GM19467 (cell line): ENCODE measurements at regions not wholly inside any gene's neighbourhood (a gene's known extent, or its start where the extent isn't known, plus 50 kb on each side); places are given as distances from the start of the nearest gene placed in this dataset.

Source experiments
- ATAC-seq: cut with Tn5 transposase; IDR thresholded peaks from one replicate; pipeline ENCODE4 v1.9.1; 2021; ENCODE audit warnings: mild to moderate bottlenecking, moderate library complexity; ENCODE audit not compliant: unreplicated experiment

DNA sequence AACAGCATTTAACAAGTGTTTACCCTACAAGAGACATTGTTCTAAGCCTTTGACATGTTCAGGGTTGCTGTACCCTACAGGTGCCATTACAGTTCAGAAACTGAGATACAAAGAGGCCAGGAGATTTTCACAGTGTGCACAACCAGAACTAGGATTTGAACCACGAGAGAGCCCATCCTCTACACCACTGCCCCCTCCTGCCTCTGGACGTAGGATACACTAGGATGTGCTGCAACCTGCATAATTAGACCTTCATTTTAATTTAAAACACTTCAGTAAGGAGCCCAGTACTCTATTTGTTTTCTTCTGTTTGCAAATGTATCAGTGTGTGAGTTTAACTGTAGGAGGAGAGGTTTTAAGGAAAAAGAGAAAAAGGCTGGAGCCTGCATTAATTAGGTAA, 123.1 kb upstream of the RARB start:
- no peak for ATAC-seq

DNA sequence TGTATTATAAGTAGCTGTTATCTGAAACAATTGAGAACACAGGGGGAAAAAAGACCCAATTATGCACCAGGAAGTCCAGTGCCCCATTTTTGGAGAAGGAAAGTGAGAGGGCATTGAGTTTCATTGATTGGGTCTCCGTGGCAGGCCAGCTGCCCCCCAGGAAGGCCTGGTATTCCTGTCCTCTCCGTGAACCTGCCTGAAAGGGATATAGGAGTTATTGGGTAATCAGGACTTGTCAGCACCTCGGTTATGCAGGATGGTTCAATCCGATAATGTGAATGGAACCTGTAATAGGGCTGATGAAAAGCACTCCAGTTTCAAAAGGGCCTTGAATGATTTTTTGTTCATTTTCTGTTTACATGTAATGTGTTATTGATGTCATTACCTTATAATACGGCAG, 122.0 kb upstream of the RARB start:
- ATAC-seq = no peak

DNA sequence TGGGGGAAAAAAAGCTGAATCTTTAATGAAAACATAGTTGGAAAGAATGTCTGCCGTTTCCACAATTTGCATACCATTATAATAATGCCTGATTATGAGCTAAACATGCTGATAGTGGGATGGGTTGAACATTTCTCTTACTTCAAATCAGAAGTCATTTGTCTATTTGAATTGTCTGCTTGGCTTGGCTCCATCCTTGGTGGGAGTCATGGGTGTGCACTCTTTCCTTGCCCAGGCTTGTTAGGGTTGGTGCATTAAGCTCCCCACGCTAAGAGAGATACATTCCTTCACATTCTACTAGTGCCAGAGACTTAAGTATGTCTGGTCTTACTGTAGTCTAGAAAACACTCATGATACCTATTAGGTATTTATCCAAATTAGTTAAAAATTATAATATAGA, 121.4 kb upstream of the RARB start:
- ATAC-seq = no peak

DNA sequence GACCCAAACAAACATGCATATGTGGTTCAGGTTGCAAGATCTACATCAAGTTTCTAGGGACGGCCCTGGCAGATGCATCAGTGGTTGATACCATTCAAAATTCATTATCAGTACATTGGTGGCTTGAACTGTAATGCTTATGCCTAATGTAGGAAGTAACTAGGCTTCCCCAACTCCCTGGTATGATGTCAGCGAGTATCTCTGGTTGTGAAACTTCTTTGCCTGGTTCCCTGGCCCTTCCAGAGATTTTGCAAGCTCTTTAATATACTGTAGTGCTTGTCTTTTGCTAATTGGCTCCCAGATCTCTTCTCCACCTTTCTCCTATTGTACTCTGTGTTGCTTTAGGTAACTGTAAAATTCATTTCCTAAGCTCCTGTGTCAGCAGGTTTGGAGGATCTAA, 114.8 kb upstream of the RARB start:
- ATAC-seq = no peak

DNA sequence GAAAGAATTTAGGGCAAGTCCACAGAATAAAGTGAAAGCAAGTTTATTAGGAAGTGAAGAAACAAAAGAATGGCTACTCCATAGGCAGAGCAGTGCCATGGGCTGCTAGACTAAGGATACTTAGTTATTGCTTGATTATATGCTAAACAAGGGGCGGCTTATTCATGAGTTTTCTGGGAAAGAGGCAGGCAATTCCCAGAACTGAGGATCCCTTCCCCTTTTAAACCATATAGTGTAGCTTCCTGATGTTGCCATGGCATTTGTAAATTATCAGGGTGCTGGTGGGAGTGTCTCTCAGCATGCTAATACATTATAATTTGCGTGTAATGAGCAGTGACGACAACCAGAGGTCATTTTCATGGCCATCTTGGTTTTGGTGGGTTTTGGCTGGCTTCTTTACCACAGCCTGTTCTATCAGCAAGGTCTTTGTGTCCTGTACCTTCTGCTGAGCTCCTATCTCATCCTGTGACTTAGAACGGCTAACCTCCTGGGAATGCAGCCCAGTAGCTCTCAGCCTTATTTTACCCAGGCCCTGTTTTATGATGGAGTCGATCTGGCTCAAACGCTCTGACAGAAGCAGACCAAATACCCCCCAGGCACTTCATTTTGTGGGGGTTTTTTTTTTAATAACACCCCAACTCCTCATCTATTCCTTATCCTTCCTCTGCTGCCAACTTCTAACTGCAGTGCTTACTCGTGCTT, 103.0 kb upstream of the RARB start:
- no peak for ATAC-seq

DNA sequence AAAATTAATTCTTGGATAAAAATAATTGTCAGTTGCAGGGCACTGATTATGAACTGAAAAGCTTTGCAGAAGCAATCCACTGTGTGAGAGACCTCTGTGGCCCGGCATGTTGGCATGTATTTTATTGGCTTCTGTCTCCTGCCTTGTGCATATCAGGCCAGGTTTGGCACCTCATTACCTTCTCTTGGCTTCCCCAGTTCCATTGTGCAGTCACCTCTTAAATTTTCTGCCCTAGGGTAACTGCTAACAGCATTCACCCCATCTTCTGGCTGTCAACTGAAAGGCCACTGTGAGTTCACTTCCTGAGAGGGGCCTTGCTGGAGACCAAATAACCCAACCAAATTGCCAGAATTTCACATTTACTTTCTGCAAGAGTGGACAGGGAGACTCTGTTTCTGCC, 92.7 kb upstream of the RARB start:
- no peak for ATAC-seq

DNA sequence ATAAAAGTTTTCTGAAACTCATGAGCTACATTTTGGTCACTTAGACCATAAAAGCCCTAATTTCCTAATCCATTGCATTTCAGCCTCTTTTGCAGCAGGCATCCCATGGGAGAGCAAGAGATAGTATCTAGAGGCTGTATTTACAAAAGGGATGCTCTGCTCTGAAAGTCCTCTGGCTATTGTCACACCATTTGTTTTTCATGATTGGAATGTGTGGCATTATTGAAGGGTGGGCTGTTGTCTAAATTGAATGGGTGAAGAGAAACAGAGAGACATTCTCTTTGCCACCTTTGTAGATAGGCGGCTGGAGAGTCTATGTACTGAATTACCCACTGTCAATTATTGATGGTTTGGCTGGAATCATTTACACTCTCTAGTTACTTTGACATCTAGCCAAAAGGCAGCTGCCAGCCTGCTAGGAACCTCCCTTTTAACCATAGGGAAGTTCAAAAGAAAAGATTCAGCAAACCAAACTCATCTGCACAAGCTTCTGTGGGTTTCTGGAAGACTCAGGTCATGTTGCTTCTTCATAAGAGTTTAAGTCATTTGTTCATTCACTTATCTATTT, 89.8 kb upstream of the RARB start:
- ATAC-seq = no peak

DNA sequence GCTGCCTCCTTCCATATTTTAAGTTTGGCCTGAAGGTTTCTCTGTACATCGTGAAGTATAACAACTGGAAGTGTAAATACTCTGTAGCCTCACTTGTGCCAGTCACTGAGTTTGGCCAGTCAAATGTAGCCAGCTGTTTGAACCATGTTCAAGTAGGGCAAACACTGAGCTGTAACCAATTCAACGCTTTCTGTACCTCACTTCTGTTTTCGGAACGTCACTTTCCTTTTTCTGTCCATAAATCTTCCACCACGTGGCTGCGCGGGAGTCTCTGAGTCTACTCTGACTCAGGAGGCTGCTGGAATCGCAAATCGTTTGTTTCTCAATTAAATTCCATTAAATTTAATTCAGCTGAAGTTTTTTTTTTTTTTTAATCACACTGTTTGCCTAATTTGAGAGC, 88.8 kb upstream of the RARB start:
- no peak for ATAC-seq

DNA sequence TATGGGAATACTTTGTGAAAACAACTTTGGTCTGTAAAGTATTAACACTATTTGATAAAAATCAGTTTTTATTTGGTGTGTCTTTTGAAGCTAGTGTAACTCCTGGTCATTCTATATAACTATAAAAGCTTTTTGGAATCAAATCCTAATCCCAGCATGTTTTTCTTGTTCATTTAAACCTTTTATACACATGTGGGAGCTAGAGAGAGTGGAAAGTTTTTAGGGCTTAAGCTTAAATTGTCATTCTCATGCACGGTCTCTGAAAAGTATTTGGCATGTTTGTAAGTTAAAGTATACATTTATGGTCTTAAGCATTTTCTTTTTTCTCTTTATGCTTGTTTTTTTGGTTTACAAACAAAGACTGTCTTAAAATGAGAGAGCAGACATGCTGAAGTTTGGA, 83.4 kb upstream of the RARB start:
- no peak for ATAC-seq

DNA sequence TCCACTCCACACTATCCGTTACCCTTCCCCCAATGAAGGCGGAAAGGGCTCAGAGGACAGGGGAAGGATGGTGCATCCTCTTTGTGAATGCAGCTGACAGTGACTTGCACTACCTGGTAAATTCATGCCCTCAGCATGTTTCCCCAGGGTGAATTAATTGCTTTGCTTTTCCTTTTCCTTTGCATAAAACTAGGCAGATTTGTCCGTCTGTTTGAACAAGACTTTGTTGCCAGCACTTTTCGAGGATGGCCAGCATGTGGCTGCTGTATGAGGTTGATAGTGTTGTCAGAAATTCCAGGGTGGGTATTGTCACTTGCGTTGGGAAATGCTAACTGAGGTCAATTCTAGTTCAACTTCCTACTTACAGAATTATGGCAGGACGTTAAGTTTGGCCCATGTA, 79.0 kb upstream of the RARB start:
- ATAC-seq = no peak

DNA sequence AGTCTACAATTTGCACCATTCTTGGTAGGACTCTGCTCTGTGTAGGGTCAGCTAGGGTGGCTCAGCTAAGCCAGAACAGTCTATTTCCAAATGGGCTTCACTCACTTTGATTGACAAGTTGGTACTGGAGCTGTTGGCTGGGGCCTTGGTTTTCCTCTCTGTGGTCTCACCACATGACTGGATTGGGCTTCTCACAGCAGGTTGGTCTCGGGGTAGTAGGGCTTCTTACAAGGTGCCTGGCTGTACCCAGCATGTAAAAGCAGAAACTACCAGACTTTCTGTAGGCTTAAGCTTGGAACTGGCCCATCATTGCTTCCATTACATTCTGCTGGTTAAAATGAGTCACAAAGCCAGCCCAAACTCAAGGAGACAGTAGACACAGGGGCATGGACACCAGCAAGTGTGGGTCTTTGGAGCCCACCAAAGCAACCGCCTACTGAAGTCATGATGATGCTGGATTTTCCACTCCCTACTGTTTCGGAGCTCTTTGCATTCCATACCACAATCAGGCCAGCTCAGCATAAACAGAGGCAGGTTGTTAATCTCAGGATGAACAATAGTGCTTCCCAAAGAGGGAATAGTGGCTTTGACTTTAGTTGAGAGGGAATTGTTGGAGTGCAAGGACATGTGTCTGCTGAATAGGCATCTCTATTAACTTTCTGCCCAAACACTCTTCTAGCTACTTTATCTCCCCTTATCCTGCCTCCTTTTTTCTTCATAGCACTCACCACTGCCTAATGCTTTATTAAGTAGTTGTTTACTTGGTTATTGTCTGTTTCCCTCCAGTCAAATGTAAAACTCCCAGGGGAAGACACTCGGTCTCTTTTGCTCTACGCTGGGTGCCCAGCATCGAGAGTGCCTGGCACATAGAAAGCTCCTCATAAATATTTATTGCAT, 78.0 kb upstream of the RARB start:
- no peak for ATAC-seq

DNA sequence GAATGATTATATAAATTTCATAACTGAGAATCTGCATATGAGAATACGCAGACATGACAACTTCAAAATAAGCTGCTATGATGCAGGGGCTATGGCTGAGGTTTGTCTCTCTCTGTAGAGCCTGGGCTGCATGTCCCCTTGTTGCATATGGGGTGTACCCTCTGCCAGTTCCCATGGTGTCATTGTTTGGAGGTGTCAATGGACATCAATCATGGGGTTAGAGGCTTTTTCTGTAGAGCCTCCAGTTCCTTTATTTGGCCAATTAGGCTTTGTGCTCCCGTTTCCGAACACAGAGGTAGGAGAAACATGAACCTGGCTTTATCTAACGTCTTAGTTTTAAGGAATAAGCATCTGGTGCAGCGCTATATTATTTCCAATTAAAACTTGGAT, 77.3 kb upstream of the RARB start:
- no peak for ATAC-seq

DNA sequence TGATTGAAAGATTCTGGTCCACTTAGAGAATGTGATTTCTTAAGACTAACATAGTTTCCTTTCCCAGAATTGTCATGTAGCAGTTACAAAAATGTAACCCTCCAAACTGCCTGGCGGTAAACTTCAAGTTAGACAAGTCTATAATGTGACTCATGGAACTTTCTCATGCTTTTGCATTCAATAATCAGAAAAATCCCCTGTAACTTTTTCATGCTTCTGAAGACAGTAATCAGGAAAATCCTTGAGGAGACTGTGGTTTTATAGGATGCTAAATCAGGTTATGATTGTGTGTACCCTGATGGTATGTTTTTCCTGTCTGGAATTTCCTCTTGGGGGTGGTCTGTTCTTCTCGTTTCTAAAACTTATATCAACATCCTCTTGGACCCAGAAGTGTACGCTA, 74.0 kb upstream of the RARB start:
- no peak for ATAC-seq

DNA sequence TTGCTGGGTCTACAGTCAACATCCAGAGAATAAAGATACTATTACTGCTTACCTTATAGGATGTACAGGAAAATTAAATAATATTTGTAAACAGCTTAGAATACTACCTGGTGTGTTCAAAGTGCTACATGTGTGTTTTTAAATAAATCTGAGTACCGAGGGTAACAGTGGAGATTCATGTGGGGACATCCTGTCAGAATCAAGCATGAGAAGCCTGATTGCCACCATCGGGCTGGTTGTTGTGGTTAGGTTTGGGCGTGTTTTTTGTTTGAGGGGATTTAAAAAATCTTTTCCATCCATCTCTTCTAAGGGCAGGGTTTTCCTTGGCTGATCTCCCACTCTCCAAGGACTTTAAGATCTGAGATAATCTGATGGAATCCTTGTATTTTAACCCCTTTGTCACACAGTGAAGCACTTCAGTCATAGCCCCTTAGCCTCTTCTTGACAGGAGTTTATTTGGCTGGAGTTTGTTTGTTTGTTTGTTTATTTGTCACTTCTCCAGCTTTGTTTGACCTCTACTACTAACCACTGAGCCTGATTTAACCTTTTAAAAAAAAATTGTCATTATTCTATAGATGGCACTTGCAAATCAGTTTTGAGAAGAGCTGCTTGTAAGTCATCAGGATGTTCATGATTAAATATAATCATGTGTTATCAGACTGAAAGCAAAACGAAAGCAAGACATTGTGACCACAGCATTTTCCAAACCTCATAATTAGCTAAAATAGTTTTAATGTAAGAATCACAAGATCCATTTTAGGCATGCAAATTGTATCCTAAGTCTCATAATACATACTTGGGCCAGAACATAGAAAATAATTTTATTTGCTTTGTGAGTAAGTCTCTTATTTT, 72.8 kb upstream of the RARB start:
- no peak for ATAC-seq

DNA sequence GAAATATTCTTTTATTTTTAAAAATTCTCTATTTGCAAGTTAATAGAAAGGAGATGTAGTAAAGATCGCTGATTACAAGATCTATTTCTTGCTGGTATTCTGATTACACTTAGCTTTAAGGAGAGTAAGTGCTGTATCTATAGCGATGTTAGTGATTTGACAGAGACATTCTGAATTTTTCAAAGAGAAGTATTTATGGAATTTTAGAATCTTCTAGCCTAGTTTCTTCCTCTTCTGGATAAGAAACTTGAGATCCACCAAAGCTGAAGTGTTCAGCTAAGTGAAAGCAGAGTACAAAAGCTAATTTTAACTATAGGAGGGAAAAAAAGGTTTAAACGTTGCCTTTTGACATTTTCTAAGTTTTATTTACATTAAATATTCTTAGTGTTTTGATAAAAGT, 72.1 kb upstream of the RARB start:
- no peak for ATAC-seq

DNA sequence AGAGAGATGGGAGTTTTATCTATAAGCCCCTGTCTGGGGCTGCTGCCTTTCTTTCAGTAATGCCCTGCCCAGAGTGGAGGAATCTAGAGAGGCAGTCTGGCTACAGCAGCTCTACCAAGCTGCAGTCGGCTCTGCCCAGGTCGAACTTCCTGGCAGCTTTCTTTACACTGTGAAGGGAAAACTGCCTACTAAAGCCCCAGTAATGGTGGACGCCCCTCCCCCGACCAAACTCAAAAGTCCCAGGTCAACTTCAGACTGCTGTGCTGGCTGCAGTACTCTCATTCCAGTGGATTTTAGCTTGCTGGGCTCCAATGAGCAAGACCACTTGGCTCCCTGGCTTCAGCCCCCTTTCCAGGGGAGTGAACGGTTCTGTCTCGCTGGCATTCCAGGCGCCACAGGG, 65.9 kb upstream of the RARB start:
- ATAC-seq = no peak

DNA sequence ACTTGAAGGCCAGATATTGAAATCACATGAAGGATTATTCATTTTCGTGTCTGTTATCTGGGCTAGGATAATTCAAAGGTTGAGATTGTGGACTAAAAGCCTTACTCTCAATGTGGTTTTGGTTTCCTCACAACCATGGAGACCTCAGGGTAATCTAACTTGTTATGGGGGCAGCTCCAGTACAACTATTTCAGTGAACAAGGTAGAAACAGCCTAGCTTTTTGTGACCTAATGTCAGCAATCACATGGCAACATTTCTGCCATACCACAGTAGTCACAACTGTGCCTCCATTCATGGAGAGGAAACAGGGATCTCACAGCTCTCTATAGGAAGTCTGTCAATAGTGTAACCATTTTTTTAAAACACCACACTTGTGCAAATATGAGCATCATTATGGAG, 62.4 kb upstream of the RARB start:
- no peak for ATAC-seq

DNA sequence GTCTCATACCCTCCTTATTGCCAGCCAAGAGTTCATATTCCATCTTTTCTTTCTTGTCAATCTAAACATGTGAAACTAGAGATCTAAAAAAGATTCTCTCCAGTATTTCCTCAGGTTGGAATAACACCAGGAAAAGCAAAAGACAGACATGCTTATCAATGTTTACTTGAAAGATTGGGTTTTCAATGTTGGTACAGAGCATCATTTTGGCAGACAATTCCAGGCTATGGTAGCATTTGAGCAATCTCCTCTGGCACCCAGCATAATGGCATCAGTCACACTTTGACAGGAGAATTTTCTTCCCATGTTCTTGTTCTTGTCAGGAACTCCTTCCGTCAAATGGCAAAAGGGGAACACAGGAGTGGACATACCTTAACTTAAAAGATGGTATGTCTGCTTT, 61.0 kb upstream of the RARB start:
- ATAC-seq = no peak

DNA sequence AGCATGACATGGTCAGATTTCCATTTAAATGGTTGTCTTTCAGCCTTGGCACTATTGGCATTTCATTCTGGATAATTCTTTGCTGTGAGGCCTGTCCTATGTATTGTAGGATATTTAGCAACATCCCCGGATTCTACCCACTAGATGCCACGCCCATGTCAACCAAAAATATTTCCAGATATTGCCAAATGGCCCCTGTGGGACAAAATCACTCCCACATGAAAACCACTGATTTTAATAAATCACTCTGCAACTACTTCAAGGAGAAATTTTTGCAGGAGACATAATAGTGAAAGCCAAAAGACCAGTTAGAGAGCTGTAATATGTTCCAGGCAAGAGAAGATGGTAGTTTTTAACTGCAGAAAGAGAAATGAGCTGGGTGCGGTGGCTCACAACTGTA, 55.9 kb upstream of the RARB start:
- no peak for ATAC-seq

DNA sequence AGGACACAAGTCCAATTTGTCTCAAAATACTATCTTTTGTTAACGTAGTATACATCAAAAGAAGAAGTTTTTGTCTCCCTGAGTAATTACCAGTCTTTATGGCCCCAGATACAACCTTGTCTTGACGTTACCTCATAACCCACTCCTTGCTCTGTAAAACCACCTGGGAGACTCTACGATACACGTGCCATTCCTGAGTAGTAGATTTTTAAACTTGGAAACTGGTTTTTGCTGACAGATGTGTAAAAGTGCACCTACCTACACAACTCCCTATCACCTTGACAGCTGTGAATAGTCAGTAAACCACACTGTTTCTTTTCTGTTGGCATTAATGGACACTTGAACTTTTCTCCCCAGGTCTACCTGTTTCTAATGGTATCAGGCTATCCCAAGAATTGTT, 51.7 kb upstream of the RARB start:
- ATAC-seq = no peak

DNA sequence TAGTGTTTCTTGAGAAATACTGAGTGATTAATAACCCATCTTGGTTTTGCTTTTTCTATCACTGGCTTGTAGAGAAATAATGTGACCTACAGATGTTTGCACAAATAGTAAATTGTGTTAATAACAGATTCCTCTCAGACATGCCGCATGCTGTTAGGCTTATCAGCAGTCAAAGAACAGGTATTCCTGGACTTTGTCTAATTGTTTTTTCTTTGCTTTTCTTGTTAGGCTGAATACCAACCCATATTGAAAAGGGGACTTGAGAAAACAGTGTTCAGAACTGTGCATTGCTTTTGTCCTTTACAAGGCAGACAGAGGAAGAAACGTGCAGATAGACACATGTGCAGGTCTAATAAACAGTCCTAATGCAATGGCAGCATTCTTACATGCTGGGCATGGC, 51.0 kb upstream of the RARB start:
- no peak for ATAC-seq
